Activated CD8-positive, alpha-beta memory T cell treated with anti-CD3 and anti-CD28 coated beads for 1 hour (primary cell): ENCODE measurements at regions not wholly inside any gene's neighbourhood (a gene's known extent, or its start where the extent isn't known, plus 50 kb on each side); places are given as distances from the start of the nearest gene placed in this dataset.

Experiments
- DNase-seq, 2 donors: peaks; one replicate each; pipeline ENCODE4 v3.0.0-alpha.2; 2020; ENCODE audit warnings: low read depth in 1 of 2; ENCODE audit errors: extremely low read depth in 1 of 2

- DNase-seq = no peak
Measured at GRCh38 chr7:50178166-50178565, 85.1 kb upstream of the ZPBP start.

GRCh38 chr7:50174948-50175347 is 81.9 kb upstream of the ZPBP start:
- no peak for DNase-seq

- no peak for DNase-seq
Measured at GRCh38 chr7:50166997-50167965, 74.2 kb upstream of the ZPBP start.

- DNase-seq = peak in 1 of 2 donors; percentile 22
Measured at GRCh38 chr7:50164559-50165170, 71.6 kb upstream of the ZPBP start.

- DNase-seq = no peak
Measured at GRCh38 chr7:50160206-50160605, 67.2 kb upstream of the ZPBP start.

GRCh38 chr7:50159154-50159553 is 66.1 kb upstream of the ZPBP start:
- no peak for DNase-seq

GRCh38 chr7:50156706-50157105 is 63.7 kb upstream of the ZPBP start:
- no peak for DNase-seq

- DNase-seq = no peak
Measured at GRCh38 chr7:50156163-50156562, 63.1 kb upstream of the ZPBP start.

GRCh38 chr7:50155755-50156154 is 62.7 kb upstream of the ZPBP start:
- DNase-seq = no peak

GRCh38 chr7:50153995-50154394 is 60.9 kb upstream of the ZPBP start:
- DNase-seq = no peak

- no peak for DNase-seq
Measured at GRCh38 chr7:50153148-50153547, 60.1 kb upstream of the ZPBP start.

GRCh38 chr7:50152486-50152885 is 59.4 kb upstream of the ZPBP start:
- no peak for DNase-seq

- DNase-seq = no peak
Measured at GRCh38 chr7:50151661-50152060, 58.6 kb upstream of the ZPBP start.

GRCh38 chr7:50151001-50151400 is 58.0 kb upstream of the ZPBP start:
- no peak for DNase-seq

GRCh38 chr7:50149369-50149768 is 56.3 kb upstream of the ZPBP start:
- DNase-seq = no peak

- no peak for DNase-seq
Measured at GRCh38 chr7:50147951-50148808, 55.1 kb upstream of the ZPBP start.

GRCh38 chr7:50146692-50147091 is 53.6 kb upstream of the ZPBP start:
- no peak for DNase-seq

GRCh38 chr7:50145801-50146338 is 52.8 kb upstream of the ZPBP start:
- DNase-seq = no peak

GRCh38 chr7:50145226-50145625 is 52.2 kb upstream of the ZPBP start:
- no peak for DNase-seq
